ENCODE measurements at regions not wholly inside any gene's neighbourhood (a gene's known extent, or its start where the extent isn't known, plus 50 kb on each side); places are given as distances from the start of the nearest gene placed in this dataset.

DNA sequence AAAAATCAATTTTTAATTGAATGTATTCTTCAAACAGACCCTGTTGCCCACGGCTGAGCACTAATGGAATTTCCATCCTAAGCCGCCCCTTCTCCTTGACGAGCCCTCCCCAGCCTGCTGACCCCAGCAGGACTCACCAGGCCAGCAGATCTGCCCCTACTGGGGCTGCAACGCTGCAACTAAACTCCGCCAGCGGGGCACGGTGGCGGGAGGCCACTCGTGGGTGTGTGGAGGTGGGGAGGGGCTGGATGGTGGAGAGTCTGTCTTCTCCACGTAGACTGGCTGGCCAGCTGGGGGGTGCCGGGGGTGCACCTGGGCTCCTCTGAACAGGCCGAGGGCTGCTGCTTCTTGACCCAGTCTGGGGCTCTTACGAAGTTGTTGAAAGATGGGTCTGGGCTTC lies 67.8 kb downstream of the ENGASE start:
- Histone ChIP-seq H3K9ac (ENCODE audit: low read depth in 1 of 3, low read length in 3 of 3) (no peak overlapping the region), H3K36me3 (ENCODE audit: control insufficient read depth in 3 of 3, insufficient read depth in 3 of 3, low read length in 3 of 3) (no peaks in the 10 kb centered on the region), H3K27me3 (ENCODE audit: control insufficient read depth in 3 of 3, insufficient read depth in 3 of 3, low read length in 3 of 3) (peaks cover 64 to 89% (median 72%) of the 10 kb centered on the region in 3 donors), H3K4me3 (ENCODE audit: low read length in 3 of 3) (no peak overlapping the region), H3K27ac (ENCODE audit: low read depth, low read length) (no peak overlapping the region), H3K9me3 (ENCODE audit: control insufficient read depth in 3 of 3, low read length in 3 of 3) (no peaks in the 10 kb centered on the region), H3K4me1 (ENCODE audit: control insufficient read depth in 3 of 3, insufficient read depth in 3 of 3, low read length in 3 of 3) (peaks cover 0 to 3% (median 1%) of the 10 kb centered on the region in 3 donors)

DNA sequence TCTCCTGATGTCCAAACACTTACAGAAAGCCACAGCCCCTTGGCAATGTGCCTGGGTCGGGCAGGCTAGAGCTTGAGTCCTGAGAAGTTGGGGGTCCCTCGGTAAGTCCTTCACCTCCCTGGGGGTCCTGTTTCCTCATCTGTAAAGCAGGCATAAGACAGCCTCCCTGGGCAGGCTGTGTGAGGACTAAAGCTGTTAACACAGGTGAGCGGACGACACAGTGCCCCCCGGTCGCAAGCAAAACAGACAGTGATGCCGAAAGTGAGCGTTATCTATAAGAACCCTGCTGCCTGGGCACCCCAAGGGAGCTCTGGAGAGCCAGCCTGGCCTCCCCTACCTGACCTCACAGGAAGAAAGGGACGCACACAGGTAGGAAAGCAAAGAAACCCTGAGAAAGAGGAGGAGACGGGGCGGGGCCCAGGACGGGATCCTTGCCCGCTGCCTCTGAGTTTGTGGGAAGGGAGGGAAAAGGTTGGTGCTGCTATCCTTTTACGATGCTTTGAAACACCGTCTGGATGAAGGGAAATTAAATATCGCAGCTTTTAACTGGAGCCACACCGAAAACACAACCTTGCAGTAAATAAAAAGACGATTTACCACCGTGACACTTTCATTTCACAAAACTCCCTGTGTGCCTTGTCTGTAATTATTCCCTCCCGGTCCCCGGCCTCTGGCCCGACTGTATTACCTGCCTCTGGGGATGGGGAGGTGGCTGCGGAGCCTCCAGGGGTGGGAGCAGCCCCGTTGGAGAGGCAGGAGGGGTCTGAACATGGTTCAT lies 67.1 kb downstream of the ENGASE start:
- Histone ChIP-seq H3K9me3 (ENCODE audit: control insufficient read depth in 3 of 3, low read length in 3 of 3) (no peaks in the 10 kb centered on the region), H3K9ac (ENCODE audit: low read depth in 1 of 3, low read length in 3 of 3) (no peak overlapping the region), H3K4me1 (ENCODE audit: control insufficient read depth in 3 of 3, insufficient read depth in 3 of 3, low read length in 3 of 3) (peaks cover 0 to 6% (median 3%) of the 10 kb centered on the region in 3 donors), H3K4me3 (ENCODE audit: low read length in 3 of 3) (no peak overlapping the region), H3K27me3 (ENCODE audit: control insufficient read depth in 3 of 3, insufficient read depth in 3 of 3, low read length in 3 of 3) (peaks cover 71 to 92% (median 77%) of the 10 kb centered on the region in 3 donors), H3K36me3 (ENCODE audit: control insufficient read depth in 3 of 3, insufficient read depth in 3 of 3, low read length in 3 of 3) (no peaks in the 10 kb centered on the region), H3K27ac (ENCODE audit: low read depth, low read length) (no peak overlapping the region)

DNA sequence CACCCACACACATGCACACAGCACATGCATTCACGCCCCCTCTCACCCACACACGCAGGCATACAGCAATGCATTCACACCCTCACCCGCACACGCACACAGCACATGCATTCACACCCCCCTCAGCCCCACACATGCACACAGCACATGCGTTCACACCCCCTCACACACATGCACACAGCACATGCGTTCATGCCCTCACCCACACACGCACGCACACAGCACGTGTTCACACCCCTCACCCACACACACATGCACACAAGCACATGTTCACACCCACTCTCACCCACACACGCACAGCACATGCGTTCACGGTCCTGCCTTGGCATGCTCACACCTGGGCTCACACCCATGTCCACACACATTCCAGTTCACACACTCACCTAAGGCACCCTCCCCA lies 64.2 kb downstream of the ENGASE start:
- H3K36me3 ChIP-seq (ENCODE audit: control insufficient read depth in 3 of 3, insufficient read depth in 3 of 3, low read length in 3 of 3): no peaks in the 10 kb centered on the region
- H3K4me1 ChIP-seq (ENCODE audit: control insufficient read depth in 3 of 3, insufficient read depth in 3 of 3, low read length in 3 of 3): peaks cover 0 to 6% (median 3%) of the 10 kb centered on the region in 3 donors
- peaks cover 93 to 97% (median 94%) of the 10 kb centered on the region in 3 donors for H3K27me3 ChIP-seq (ENCODE audit: control insufficient read depth in 3 of 3, insufficient read depth in 3 of 3, low read length in 3 of 3)
- no peak overlapping the region for H3K27ac ChIP-seq (ENCODE audit: low read depth, low read length)
- H3K9ac ChIP-seq (ENCODE audit: low read depth in 1 of 3, low read length in 3 of 3): no peak overlapping the region
- no peak overlapping the region for H3K4me3 ChIP-seq (ENCODE audit: low read length in 3 of 3)
- H3K9me3 ChIP-seq (ENCODE audit: control insufficient read depth in 3 of 3, low read length in 3 of 3): no peaks in the 10 kb centered on the region

DNA sequence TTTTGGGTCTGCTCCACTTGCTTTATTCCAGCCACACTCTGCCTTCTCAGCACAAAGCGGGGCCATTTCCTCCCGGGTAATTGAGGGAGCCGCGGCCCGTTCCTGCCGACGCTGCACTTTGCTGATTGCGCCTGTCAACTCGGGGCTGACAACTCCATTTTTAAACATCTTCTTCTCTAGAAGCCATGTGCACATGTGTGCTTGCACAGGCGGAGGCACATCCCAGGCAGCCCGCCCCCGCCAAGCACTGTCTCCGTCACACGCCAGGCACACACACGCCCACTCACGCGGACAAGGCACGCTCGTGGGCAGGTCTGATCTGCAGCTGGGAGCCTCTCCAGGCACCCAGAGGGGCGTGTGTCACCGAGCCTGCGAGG lies 63.2 kb downstream of the ENGASE start:
- Histone ChIP-seq H3K4me1 (ENCODE audit: control insufficient read depth in 3 of 3, insufficient read depth in 3 of 3, low read length in 3 of 3) (peaks cover 0 to 6% (median 3%) of the 10 kb centered on the region in 3 donors), H3K9me3 (ENCODE audit: control insufficient read depth in 3 of 3, low read length in 3 of 3) (no peaks in the 10 kb centered on the region), H3K36me3 (ENCODE audit: control insufficient read depth in 3 of 3, insufficient read depth in 3 of 3, low read length in 3 of 3) (no peaks in the 10 kb centered on the region), H3K27me3 (ENCODE audit: control insufficient read depth in 3 of 3, insufficient read depth in 3 of 3, low read length in 3 of 3) (peaks cover 93 to 97% (median 95%) of the 10 kb centered on the region in 3 donors), H3K4me3 (ENCODE audit: low read length in 3 of 3) (no peak overlapping the region), H3K27ac (ENCODE audit: low read depth, low read length) (no peak overlapping the region), H3K9ac (ENCODE audit: low read depth in 1 of 3, low read length in 3 of 3) (no peak overlapping the region)

DNA sequence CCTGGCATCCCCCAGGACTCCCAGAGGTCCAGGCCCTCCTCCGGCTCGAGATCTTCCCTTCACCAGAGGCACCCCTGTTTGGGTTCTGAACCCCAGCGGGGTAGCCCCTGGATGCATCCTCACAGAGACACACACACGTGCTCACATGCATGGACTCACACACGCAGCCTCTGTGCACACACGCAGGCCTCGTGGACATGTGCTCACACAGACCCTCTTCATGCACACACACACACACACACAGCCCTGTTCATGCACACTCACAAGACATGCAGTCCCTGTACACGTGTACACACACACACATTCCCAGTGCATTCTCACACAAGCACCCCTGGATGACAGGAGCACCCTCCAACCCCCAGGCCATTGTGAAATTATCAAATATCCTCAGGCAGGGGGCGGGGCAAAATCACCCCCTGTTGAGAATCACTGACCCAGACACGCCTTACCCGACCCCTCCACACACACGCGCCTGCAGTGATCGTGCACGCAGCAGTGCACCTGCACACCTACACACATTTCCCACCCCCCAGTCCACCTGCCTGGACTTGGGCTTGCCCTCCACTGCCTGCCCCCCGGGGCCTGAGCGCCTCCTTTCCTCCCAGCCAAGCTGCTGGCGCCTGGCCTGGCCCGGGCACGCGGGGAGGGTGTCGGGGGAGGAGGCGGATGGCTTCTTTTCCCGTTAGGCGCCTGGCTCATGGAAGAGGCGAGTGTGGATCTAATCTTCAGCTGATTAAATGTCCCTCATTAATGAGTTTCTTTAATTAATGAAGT lies 62.6 kb downstream of the ENGASE start:
- no peak overlapping the region for H3K27ac ChIP-seq (ENCODE audit: low read depth, low read length)
- H3K27me3 ChIP-seq (ENCODE audit: control insufficient read depth in 3 of 3, insufficient read depth in 3 of 3, low read length in 3 of 3): peaks cover 89 to 96% (median 93%) of the 10 kb centered on the region in 3 donors
- no peak overlapping the region for H3K4me3 ChIP-seq (ENCODE audit: low read length in 3 of 3)

DNA sequence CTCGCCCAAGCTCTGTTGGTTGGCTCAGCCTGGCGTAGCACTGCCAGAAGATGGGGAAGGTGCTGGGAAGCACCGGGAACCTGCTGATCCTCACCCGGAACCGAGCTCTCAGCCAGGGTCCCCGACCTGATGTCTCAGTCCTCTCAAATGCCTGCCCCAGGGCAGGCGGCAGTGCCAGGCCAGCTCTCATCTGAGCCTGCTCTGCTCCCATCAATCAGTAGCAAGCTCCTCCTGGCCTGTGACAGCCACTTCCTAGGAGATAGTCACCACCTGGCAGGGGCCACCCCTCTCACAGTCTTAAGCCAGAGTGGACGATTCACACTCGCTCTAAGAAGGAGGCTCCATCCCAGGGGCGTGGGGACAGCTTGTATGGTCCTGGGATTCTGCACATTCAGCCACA lies 62.0 kb downstream of the ENGASE start:
- H3K9ac ChIP-seq (ENCODE audit: low read depth in 1 of 3, low read length in 3 of 3): no peak overlapping the region
- peaks cover 0 to 6% (median 3%) of the 10 kb centered on the region in 3 donors for H3K4me1 ChIP-seq (ENCODE audit: control insufficient read depth in 3 of 3, insufficient read depth in 3 of 3, low read length in 3 of 3)
- H3K9me3 ChIP-seq (ENCODE audit: control insufficient read depth in 3 of 3, low read length in 3 of 3): no peaks in the 10 kb centered on the region
- H3K36me3 ChIP-seq (ENCODE audit: control insufficient read depth in 3 of 3, insufficient read depth in 3 of 3, low read length in 3 of 3): no peaks in the 10 kb centered on the region
- H3K27ac ChIP-seq (ENCODE audit: low read depth, low read length): no peak overlapping the region
- H3K4me3 ChIP-seq (ENCODE audit: low read length in 3 of 3): no peak overlapping the region
- peaks cover 83 to 93% (median 92%) of the 10 kb centered on the region in 3 donors for H3K27me3 ChIP-seq (ENCODE audit: control insufficient read depth in 3 of 3, insufficient read depth in 3 of 3, low read length in 3 of 3)

More for the DNA sequence above, 62.6 kb downstream of the ENGASE start:
- H3K4me1 ChIP-seq (ENCODE audit: control insufficient read depth in 3 of 3, insufficient read depth in 3 of 3, low read length in 3 of 3): peaks cover 0 to 6% (median 3%) of the 10 kb centered on the region in 3 donors
- no peaks in the 10 kb centered on the region for H3K9me3 ChIP-seq (ENCODE audit: control insufficient read depth in 3 of 3, low read length in 3 of 3)
- no peak overlapping the region for H3K9ac ChIP-seq (ENCODE audit: low read depth in 1 of 3, low read length in 3 of 3)
- no peaks in the 10 kb centered on the region for H3K36me3 ChIP-seq (ENCODE audit: control insufficient read depth in 3 of 3, insufficient read depth in 3 of 3, low read length in 3 of 3)

All from skeletal muscle tissue (tissue), 3 donors.